ENCODE measurements at regions not wholly inside any gene's neighbourhood (a gene's known extent, or its start where the extent isn't known, plus 50 kb on each side); places are given as distances from the start of the nearest gene placed in this dataset.

DNA sequence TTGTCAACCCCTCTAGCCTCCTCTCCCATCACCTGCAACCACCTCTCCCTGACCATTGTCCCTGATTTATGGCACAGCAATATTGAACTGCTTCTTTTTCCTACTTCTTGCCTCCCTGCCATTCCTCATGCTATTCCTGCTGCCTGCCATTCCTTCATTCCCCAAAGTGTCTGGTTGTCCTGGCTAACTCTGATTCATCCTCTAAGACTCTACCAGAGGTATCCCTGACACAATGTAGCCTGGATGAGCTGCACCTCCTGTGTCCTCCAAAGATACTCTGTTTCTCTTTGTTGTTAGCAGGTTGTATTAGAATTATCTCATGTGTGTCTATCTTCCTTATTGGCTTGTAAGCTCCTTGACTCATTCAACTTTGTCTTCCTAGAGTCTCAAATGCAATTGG, 53.5 kb upstream of the PTPN3 start:
- ATAC-seq = no peak
- H3K9me2 ChIP-seq (ENCODE audit: insufficient read depth) = no peaks in the 10 kb centered on the region
- no peak for DNase-seq (ENCODE audit: low read depth, low spot score)
- no peak overlapping the region for H2AFZ ChIP-seq (ENCODE audit: low read depth, low read length, poor library complexity, severe bottlenecking)
- H3K27me3 ChIP-seq (ENCODE audit: insufficient read depth, low read length) = no peaks in the 10 kb centered on the region
- no peak overlapping the region for H3K27ac ChIP-seq (ENCODE audit: low read depth, low read length)
- no peak overlapping the region for H3K4me2 ChIP-seq (ENCODE audit: low read length)
- H3K36me3 ChIP-seq (ENCODE audit: control insufficient read depth in 1 of 2, insufficient read depth in 2 of 2, low read length in 2 of 2) = no peaks in the 10 kb centered on the region
- CTCF ChIA-PET = no interaction called here
- no peaks in the 10 kb centered on the region for H3K79me2 ChIP-seq (ENCODE audit: insufficient read depth, low read length)
- H3K9me3 ChIP-seq (ENCODE audit: control insufficient read depth in 1 of 2, insufficient read depth in 1 of 2, low read depth in 1 of 2, low read length in 2 of 2) = peaks cover 0 to 6% of the 10 kb centered on the region in 2 experiments; a peak in 1 of 4 replicates
- H4K20me1 ChIP-seq (ENCODE audit: insufficient read depth) = no peaks in the 10 kb centered on the region
- TF ChIP-seq EGR1 (IDR thresholded peaks at IDR 0.05; ENCODE audit: low read depth) (no peak), CEBPB (IDR thresholded peaks at IDR 0.05; ENCODE audit: low read depth) (no peak), POLR2A (IDR thresholded peaks at IDR 0.05; ENCODE audit: borderline replicate concordance, extremely low read depth, insufficient read depth, insufficient read length) (no peak), ZBTB33 (IDR thresholded peaks at IDR 0.05; ENCODE audit: extremely low read depth, insufficient replicate concordance, low read length) (no peak), SP1 (IDR thresholded peaks at IDR 0.05; ENCODE audit: low read depth) (no peak), JUND (IDR thresholded peaks at IDR 0.05) (no peak), ZNF274 (IDR thresholded peaks at IDR 0.05; ENCODE audit: low read depth, low read length) (no peak), EZH2 (IDR thresholded peaks at IDR 0.05) (no peak), CTCF (IDR thresholded peaks at IDR 0.05 in 2 of 3, conservative IDR thresholded peaks at IDR 0.05 in 1 of 3; ENCODE audit: borderline replicate concordance in 1 of 3, insufficient read depth in 1 of 3, low read depth in 2 of 3, low read length in 2 of 3) (no peak), YY1 (IDR thresholded peaks at IDR 0.05; ENCODE audit: extremely low read depth, insufficient replicate concordance, low read depth, low read length) (no peak), REST (IDR thresholded peaks at IDR 0.05; ENCODE audit: low read depth) (no peak), EZH2phosphoT487 (IDR thresholded peaks at IDR 0.05; ENCODE audit: borderline replicate concordance) (no peak), FOSL1 (IDR thresholded peaks at IDR 0.05; ENCODE audit: low read depth) (no peak), POLR2AphosphoS5 (IDR thresholded peaks at IDR 0.05; ENCODE audit: low read depth, low read length) (no peak), TCF7L2 (IDR thresholded peaks at IDR 0.05; ENCODE audit: borderline replicate concordance, extremely low read depth, insufficient read depth, insufficient read length) (no peak), ZFX (IDR thresholded peaks at IDR 0.05) (no peak), ELF1 (IDR thresholded peaks at IDR 0.05; ENCODE audit: borderline replicate concordance, low read depth) (no peak), CBX3 (IDR thresholded peaks at IDR 0.05; ENCODE audit: low read depth) (no peak), SRF (IDR thresholded peaks at IDR 0.05; ENCODE audit: low read depth) (no peak), RAD21 (IDR thresholded peaks at IDR 0.05; ENCODE audit: low read depth) (no peak)
- no TSS peak for BruUV-seq (replicated peaks)
- H3K9ac ChIP-seq (ENCODE audit: low read length) = no peak overlapping the region
- no peak overlapping the region for H3K4me3 ChIP-seq (replicated peaks in 1 of 2; ENCODE audit: low read depth in 1 of 2, low read length in 2 of 2)
- intact Hi-C loops (cut with micrococcal nuclease) = no loop called here
- RAD21 ChIA-PET (ENCODE audit: low non-redundant PET in 1 of 2, low total read pairs in 2 of 2, uncharacterized antibody in 2 of 2, unreplicated experiment in 2 of 2) = no interaction called here
- no peaks in the 10 kb centered on the region for H3K4me1 ChIP-seq (ENCODE audit: control insufficient read depth in 1 of 2, insufficient read depth in 2 of 2, low read length in 2 of 2)
- POLR2A ChIA-PET = no interaction called here

Data from HCT116 (cell line).